PC-9 (cell line): ENCODE measurements at regions not wholly inside any gene's neighbourhood (a gene's known extent, or its start where the extent isn't known, plus 50 kb on each side); places are given as distances from the start of the nearest gene placed in this dataset.

Experiments
- BruUV-seq: library from RNA; stranded (reverse); fragments of 400-500 nt; replicated peaks from 2 replicates; lab custom pipeline; 2021; lab: Mats Ljungman, UMichigan
- CTCF ChIA-PET: fragments of 300-600 bp; sonication (Branson Sonifier 250); formaldehyde crosslinking; loops from one replicate; lab custom pipeline; 2022; ENCODE audit warnings: antibody characterized with exemption; lab: Charles Lee
- POLR2A ChIA-PET: fragments of 300-600 bp; sonication (Branson Sonifier 250); formaldehyde crosslinking; loops from one replicate; lab custom pipeline; 2022; ENCODE audit warnings: antibody characterized with exemption; ENCODE audit not compliant: unreplicated experiment; lab: Charles Lee
- DNase-seq, 2 experiments: peaks; one replicate each; pipeline versions ENCODE4 v3.0.0 to v3.0.0-alpha.2; 2015 to 2022; ENCODE audit warnings: mixed read lengths in 1 of 2
- H2AFZ ChIP-seq: fragments of 200-600 bp; sonication (generic); 2 replicates; pipeline ENCODE4 v1.8.1; 2017; ENCODE audit warnings: antibody characterized with exemption
- H3F3A ChIP-seq: fragments of 200-600 bp; sonication (generic); 2 replicates; pipeline ENCODE4 v1.8.1; 2017; ENCODE audit warnings: antibody characterized with exemption, mild to moderate bottlenecking, low read depth; ENCODE audit not compliant: insufficient read depth
- H3K27ac ChIP-seq: fragments of 200-600 bp; sonication (generic); 2 replicates; pipeline ENCODE4 v1.6.1; 2016; ENCODE audit warnings: mixed run types
- H3K27me3 ChIP-seq: fragments of 200-600 bp; sonication (generic); 2 replicates; pipeline ENCODE4 v1.6.1; 2016; ENCODE audit warnings: low read depth, mixed run types; ENCODE audit not compliant: insufficient read depth
- H3K36me3 ChIP-seq: fragments of 200-600 bp; sonication (generic); 2 replicates; pipeline ENCODE4 v1.6.1; 2016; ENCODE audit warnings: low read depth, mixed run types
- H3K4me1 ChIP-seq: fragments of 200-600 bp; sonication (generic); replicated peaks from 2 replicates; pipeline ENCODE4 v1.6.1; 2016; ENCODE audit warnings: mixed run types; ENCODE audit not compliant: insufficient read depth
- H3K4me2 ChIP-seq: fragments of 200-600 bp; sonication (generic); 2 replicates; pipeline ENCODE4 v1.6.1; 2017; ENCODE audit warnings: mixed run types
- H3K4me3 ChIP-seq: fragments of 200-600 bp; sonication (generic); 2 replicates; pipeline ENCODE4 v1.6.1; 2016; ENCODE audit warnings: mixed run types
- H3K79me2 ChIP-seq: fragments of 200-600 bp; sonication (generic); 2 replicates; pipeline ENCODE4 v1.6.1; 2017; ENCODE audit warnings: low read depth, mixed run types
- H3K9me2 ChIP-seq: fragments of 200-600 bp; sonication (generic); 2 replicates; pipeline ENCODE4 v1.8.1; 2017; ENCODE audit warnings: mild to moderate bottlenecking; ENCODE audit not compliant: insufficient read depth
- H3K9me3 ChIP-seq: fragments of 200-600 bp; sonication (generic); 2 replicates; pipeline ENCODE4 v1.8.1; 2016; ENCODE audit warnings: low read depth; ENCODE audit not compliant: insufficient read depth
- H4K20me1 ChIP-seq: fragments of 200-600 bp; sonication (generic); 2 replicates; pipeline ENCODE4 v1.8.1; 2017; ENCODE audit not compliant: insufficient read depth
- CTCF ChIP-seq: fragments of 200-600 bp; sonication (generic); conservative IDR thresholded peaks from 2 replicates; pipeline ENCODE4 v1.6.1; 2017; ENCODE audit warnings: mixed run types, antibody characterized with exemption, mild to moderate bottlenecking, moderate library complexity
- EZH2 ChIP-seq: fragments of 200-600 bp; sonication (generic); IDR thresholded peaks from 2 replicates; pipeline ENCODE4 v1.8.0; 2017; ENCODE audit warnings: antibody characterized with exemption, low read depth
- intact Hi-C: fragments of 100-400 bp; cut with micrococcal nuclease; formaldehyde crosslinking; loops from one replicate; pipeline ENCODE4 v1.10.0; 2022; ENCODE audit not compliant: unreplicated experiment

GRCh38 chr4:161291222-161291621, 872.6 kb downstream of the FSTL5 start:
- intact Hi-C loops: no loop called here
- TF ChIP-seq CTCF: no peak
- no peak for TF ChIP-seq EZH2
- H3K4me1 ChIP-seq: no peaks in the 10 kb centered on the region

GRCh38 chr4:161287678-161288352, 876.0 kb downstream of the FSTL5 start:
- no peaks in the 10 kb centered on the region for H3F3A ChIP-seq

More at GRCh38 chr4:161291222-161291621, 872.6 kb downstream of the FSTL5 start:
- Histone ChIP-seq H2AFZ (no peak overlapping the region), H3K36me3 (no peaks in the 10 kb centered on the region), H3K9me2 (no peaks in the 10 kb centered on the region), H3K27ac (no peak overlapping the region), H3F3A (no peaks in the 10 kb centered on the region), H4K20me1 (no peaks in the 10 kb centered on the region), H3K27me3 (no peaks in the 10 kb centered on the region), H3K9me3 (no peaks in the 10 kb centered on the region), H3K4me2 (no peak overlapping the region), H3K4me3 (no peak overlapping the region), H3K79me2 (no peaks in the 10 kb centered on the region)
- CTCF ChIA-PET: no interaction called here
- DNase-seq: no peak
- POLR2A ChIA-PET: no interaction called here
- no TSS peak for BruUV-seq

GRCh38 chr4:161285461-161285860, 878.3 kb downstream of the FSTL5 start:
- Histone ChIP-seq H3K9me2 (no peaks in the 10 kb centered on the region), H3K27ac (no peak overlapping the region), H3K36me3 (no peaks in the 10 kb centered on the region), H3K79me2 (no peaks in the 10 kb centered on the region), H3K4me1 (no peaks in the 10 kb centered on the region), H3K9me3 (no peaks in the 10 kb centered on the region), H3K4me3 (no peak overlapping the region), H4K20me1 (no peaks in the 10 kb centered on the region), H3K4me2 (no peak overlapping the region), H3K27me3 (no peaks in the 10 kb centered on the region), H3F3A (no peaks in the 10 kb centered on the region), H2AFZ (no peak overlapping the region)
- DNase-seq: no peak
- intact Hi-C loops: no loop called here
- ChIA-PET CTCF (no interaction called here), POLR2A (no interaction called here)
- BruUV-seq: no TSS peak
- TF ChIP-seq CTCF (no peak), EZH2 (no peak)

More at GRCh38 chr4:161287678-161288352, 876.0 kb downstream of the FSTL5 start:
- no peak for TF ChIP-seq CTCF
- no peak for TF ChIP-seq EZH2
- DNase-seq: no peak
- CTCF ChIA-PET: no interaction called here
- Histone ChIP-seq H4K20me1 (no peaks in the 10 kb centered on the region), H3K36me3 (no peaks in the 10 kb centered on the region), H3K27ac (no peak overlapping the region), H2AFZ (no peak overlapping the region), H3K4me1 (no peaks in the 10 kb centered on the region), H3K79me2 (no peaks in the 10 kb centered on the region), H3K4me2 (no peak overlapping the region), H3K9me3 (no peaks in the 10 kb centered on the region), H3K27me3 (no peaks in the 10 kb centered on the region), H3K4me3 (no peak overlapping the region), H3K9me2 (no peaks in the 10 kb centered on the region)
- POLR2A ChIA-PET: no interaction called here
- intact Hi-C loops: no loop called here
- no TSS peak for BruUV-seq
